ENCODE measurements at regions not wholly inside any gene's neighbourhood (a gene's known extent, or its start where the extent isn't known, plus 50 kb on each side); places are given as distances from the start of the nearest gene placed in this dataset.

DNA sequence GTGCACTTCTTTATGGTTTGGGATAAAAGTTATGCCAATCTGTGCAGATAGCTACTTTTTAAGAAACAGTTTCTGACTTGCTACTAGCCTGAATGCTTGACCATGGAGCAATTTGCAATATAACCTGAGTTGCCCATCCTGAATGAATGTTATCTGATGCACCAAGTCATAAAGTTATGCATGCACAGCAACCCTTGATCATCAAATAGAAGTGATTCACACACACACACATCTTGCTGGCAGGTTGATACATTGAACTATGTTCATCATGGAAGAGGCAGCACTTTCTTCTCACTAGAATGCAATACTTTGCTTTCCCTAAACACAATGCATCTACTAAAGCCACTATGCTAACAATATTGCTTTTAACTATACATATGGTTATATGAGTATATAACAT, 311.5 kb downstream of the RFC3 start:
- DNase-seq = no peak

- no peak for DNase-seq
Measured at GRCh38 chr13:34137200-34137599, 319.3 kb downstream of the RFC3 start.

- DNase-seq = no peak
Measured at GRCh38 chr13:34139660-34140227, 321.8 kb downstream of the RFC3 start.

GRCh38 chr13:34143637-34144036, 325.7 kb downstream of the RFC3 start:
- no peak for DNase-seq

- DNase-seq = no peak
Measured at GRCh38 chr13:34144142-34144541, 326.2 kb downstream of the RFC3 start.

DNA sequence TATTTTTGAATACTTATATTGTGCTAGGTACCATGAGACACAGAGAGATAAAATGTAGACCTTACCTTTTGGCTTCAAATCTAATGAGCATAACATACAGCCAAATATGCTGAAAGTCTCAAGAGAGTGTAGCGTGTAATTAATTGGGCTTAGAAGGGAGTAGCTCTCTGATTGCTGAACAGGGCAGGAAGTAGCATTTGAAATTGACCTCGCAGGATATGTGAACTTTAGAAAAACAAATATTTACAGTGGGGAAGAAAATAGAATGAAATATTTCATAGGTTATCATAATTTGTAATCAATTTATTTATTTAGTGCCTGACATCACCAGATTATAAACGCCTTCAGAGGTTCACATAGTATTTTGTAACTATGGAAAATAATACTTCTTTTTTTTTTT, 327.1 kb downstream of the RFC3 start:
- DNase-seq = no peak

GRCh38 chr13:34148359-34148758, 330.4 kb downstream of the RFC3 start:
- no peak for DNase-seq

- DNase-seq = no peak
Measured at GRCh38 chr13:34151885-34152284, 333.9 kb downstream of the RFC3 start.

- no peak for DNase-seq
Measured at GRCh38 chr13:34152409-34152808, 334.5 kb downstream of the RFC3 start.

GRCh38 chr13:34152996-34153395, 335.0 kb downstream of the RFC3 start:
- DNase-seq = no peak

DNA sequence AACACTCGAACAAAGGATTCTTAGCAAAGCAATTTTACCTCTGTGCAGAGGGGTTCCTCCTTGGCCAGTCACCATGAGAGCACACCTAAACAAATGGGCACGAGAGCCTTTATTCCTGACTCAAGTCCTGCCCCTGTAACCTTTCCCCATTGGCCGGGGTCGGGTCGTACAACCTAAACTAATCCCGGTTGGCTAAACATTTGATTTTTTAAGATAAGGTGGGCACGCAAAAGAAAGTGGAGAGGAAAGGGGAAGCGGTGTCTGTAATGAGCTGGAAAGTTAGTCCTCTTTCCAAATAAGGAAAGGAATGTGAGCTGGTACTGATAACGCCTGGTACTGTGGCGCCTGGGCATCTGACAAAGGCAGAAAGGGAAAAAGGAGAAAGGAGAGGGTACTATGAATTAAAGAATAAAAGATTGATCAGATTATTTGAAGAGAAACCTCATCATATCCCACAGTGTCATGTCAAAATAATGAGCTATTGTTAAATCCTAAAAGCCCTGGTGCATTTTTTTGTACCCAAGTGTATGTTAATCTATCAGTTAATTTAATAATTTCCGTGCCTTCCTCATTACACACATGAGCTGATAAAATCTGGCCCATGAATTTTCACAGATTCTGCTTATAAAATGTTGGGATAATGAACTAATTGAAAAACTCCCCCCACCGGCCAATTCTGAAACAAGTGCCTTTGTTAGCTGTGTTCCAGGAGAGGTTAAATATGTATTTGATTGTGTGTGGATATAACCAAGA, 335.7 kb downstream of the RFC3 start:
- DNase-seq = no peak

GRCh38 chr13:34155931-34156607, 338.1 kb downstream of the RFC3 start:
- no peak for DNase-seq

- peak; percentile 76 for DNase-seq
Measured at GRCh38 chr13:34156841-34157365, 339.0 kb downstream of the RFC3 start.

GRCh38 chr13:34159946-34160345, 342.0 kb downstream of the RFC3 start:
- DNase-seq = no peak

DNA sequence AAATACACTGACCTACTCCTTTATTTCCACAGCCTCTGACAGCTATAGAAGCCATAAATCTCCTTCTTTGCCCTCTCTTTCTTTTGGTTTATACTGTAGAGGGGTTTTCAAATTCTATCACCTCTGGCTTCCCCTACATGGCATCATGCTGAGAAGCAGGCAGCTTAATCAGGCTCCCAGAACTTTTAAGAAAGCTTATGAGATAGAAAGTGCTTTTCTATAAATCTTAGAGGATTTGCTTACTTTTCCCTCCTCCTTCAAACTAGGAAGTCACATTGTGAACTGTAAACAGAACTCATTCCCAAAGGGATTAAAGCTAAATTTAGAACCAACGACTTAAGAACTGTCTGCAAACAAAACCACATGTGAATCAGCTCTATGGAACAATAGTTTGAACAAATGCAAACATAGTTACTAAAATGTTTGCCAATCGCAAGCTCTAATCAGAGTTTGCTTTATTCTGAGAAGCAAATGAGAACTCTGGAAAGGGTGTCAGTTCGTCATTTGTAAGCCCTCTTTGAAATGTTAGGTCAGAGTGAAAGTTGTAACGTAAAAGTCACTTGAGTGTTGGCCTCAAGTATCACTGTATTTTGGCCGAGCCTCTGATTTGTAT, 344.1 kb downstream of the RFC3 start:
- no peak for DNase-seq

- no peak for DNase-seq
Measured at GRCh38 chr13:34162544-34162933, 344.6 kb downstream of the RFC3 start.

DNA sequence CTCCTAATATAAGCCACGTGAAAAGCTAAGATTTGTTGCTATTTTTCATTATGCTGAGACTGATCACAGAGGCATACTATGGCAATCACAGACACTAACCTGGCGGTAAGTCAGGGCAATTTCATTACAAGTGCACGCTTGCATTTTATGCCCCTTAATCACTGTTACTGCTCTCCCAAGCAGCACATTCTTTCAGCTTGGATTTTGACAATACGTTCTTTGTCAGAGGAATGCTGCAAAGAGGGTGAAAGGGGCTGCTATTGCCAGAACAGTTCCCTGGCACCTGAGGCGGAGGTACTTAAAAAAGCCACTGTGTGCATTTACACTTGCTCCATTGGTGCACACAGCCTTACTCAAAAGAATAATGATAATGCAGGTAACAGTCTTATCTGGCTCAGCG, 346.6 kb downstream of the RFC3 start:
- DNase-seq = no peak

GRCh38 chr13:34165158-34165557, 347.2 kb downstream of the RFC3 start:
- no peak for DNase-seq

DNA sequence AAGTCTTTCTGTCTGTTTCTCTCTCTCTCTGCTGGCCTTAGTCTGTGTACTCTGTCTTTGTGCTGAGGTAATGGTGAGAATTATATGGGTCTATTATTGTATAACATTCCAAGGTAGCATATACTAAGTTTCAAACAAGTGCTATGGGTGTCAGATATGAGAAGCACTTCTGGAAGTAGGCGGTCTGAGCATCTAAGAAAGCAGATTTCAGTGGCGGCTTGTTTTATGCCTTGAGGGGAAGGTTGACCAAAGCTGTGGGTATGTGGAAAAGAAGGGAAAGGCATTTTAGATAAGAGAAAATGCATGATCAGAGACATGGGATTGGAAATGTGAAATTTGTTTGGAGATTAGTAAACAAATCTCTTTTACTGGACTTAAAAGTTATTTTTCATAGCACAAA, 348.5 kb downstream of the RFC3 start:
- no peak for DNase-seq

DNA sequence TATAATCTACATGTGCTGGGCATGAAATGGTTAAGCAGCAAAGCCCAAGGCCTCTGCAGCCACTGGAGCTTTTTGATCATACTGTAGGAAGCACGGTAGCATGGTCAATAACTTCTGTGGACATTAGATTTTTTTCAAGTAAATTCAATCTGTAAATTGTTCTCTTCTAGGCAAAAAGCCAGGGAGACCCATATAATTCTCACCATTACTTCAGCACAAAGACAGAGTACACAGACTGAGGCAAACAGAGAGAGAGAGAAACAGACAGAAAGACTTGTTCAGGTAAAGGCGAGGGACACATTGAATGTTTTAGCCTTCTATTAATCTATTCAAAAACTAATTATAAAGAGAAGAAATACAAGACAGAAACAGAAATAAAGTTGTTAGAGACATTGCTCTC, 349.4 kb downstream of the RFC3 start:
- DNase-seq = no peak

DNA sequence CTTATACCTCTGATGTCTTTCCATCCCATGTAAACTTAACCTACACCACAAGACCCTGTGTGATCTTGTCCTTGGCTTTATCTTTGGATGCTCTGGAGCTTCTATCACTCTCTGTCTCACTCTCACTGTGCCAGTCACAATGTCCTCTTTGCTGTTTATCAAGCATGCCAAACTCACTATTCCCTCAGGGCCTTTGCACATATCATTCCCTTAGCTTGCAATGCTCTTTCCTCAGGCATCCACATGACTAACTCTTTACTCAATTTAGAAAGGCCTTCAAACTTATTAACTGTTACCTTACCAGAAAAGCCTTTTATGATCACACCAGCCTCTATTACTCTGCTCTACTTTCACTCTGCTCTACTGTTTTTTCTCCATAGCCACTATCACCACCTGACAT, 354.1 kb downstream of the RFC3 start:
- DNase-seq = no peak

GRCh38 chr13:34174671-34175145, 356.8 kb downstream of the RFC3 start:
- DNase-seq = no peak

DNA sequence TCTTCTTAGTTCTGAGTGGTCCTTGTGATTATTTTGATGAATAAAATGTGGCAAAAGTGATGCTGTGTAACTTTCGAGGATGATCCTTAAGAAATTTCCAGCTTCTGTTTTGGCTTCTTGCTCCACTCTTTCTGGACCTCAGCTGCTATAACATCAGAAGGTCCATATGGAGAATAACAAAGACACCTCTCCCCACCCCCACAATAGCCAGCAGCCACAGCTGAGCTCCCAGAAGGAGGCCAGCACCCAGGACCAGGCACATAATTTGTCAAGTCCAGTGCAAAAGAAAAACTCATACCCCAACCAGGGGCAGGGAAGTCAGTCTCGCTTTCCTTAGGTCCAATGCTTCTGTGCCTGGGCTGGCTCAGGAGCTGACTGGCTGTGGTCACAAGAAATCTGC, 357.6 kb downstream of the RFC3 start:
- DNase-seq = no peak

DNA sequence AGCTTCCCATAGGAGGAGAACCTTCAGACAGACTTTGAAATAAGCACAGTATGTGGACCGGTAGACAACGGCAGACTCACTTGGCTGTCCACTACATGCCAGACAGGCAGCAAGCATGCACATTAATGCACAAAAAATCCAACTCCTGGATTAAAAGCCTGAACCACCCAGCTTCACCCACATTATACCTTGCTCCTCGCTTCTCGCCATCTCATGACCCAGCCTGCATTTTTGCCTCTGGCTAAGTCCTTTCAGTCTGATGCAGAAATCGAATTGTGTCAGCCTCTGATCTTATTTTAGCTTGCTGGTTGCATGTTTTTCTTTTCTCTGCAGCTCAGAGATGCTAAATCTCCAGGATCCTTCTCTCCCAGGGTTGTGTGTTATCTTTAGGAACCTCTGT, 358.7 kb downstream of the RFC3 start:
- DNase-seq = no peak
